ENCODE measurements at regions not wholly inside any gene's neighbourhood (a gene's known extent, or its start where the extent isn't known, plus 50 kb on each side); places are given as distances from the start of the nearest gene placed in this dataset.

GRCh38 chr10:108363576-108363975, 1199.1 kb upstream of the SORCS1 start:
- Histone ChIP-seq H4K5ac (ENCODE audit: low read depth, low read length) (no peak overlapping the region), H2AK5ac (ENCODE audit: low read depth, low read length) (no peak overlapping the region), H3K18ac (ENCODE audit: low read depth, low read length) (no peak overlapping the region), H4K8ac (ENCODE audit: low read depth in 2 of 2, low read length in 2 of 2) (no peak overlapping the region), H3K14ac (replicated peaks; ENCODE audit: low read depth, low read length) (no peak overlapping the region), H3K27me3 (ENCODE audit: control insufficient read depth, insufficient read depth, low read length) (no peaks in the 10 kb centered on the region), H3K9me3 (ENCODE audit: control insufficient read depth, insufficient read depth, low read length) (peaks cover 4% of the 10 kb centered on the region; the same call in 1 of the 2 replicates), H4K20me1 (ENCODE audit: insufficient read depth, low read length) (no peaks in the 10 kb centered on the region), H3K4me3 (ENCODE audit: insufficient read depth, low read depth, low read length) (no peak overlapping the region), H3K23ac (ENCODE audit: low read depth, low read length) (no peak overlapping the region), H2BK15ac (ENCODE audit: low read depth, low read length) (no peak overlapping the region), H2AK9ac (replicated peaks; ENCODE audit: low read depth, low read length, poor library complexity) (no peak overlapping the region), H3K27ac (ENCODE audit: insufficient read depth, low read length) (no peak overlapping the region), H3K9ac (ENCODE audit: low read depth, low read length) (no peak overlapping the region), H2BK120ac (ENCODE audit: low read depth, low read length) (no peak overlapping the region), H2BK20ac (ENCODE audit: low read depth, low read length) (no peak overlapping the region), H4K91ac (ENCODE audit: insufficient read depth, low read depth, low read length) (no peak overlapping the region), H3K56ac (ENCODE audit: extremely low read depth, insufficient read depth, low read length) (no peak overlapping the region), H3K4me1 (ENCODE audit: control insufficient read depth, insufficient read depth, low read length) (no peaks in the 10 kb centered on the region), H3K4me2 (ENCODE audit: low read depth, low read length) (no peak overlapping the region), H2AFZ (replicated peaks; ENCODE audit: low read length, poor library complexity) (no peak overlapping the region), H3K4ac (ENCODE audit: low read depth, low read length) (no peak overlapping the region), H2BK5ac (ENCODE audit: low read depth, low read length, poor library complexity, severe bottlenecking) (no peak overlapping the region), H3K9me1 (ENCODE audit: insufficient read depth, low read length) (no peaks in the 10 kb centered on the region), H3K79me1 (ENCODE audit: low read depth in 1 of 2, low read length in 2 of 2) (no peaks in the 10 kb centered on the region), H3K36me3 (ENCODE audit: control insufficient read depth, insufficient read depth, low read length) (no peaks in the 10 kb centered on the region)
- dilution Hi-C loops (cut with HindIII; ENCODE audit: low sequenced_read_pairs, unreplicated experiment) (no loop called here), intact Hi-C loops (cut with micrococcal nuclease) (no loop called here), in situ Hi-C loops (cut with MboI; ENCODE audit: low sequenced_read_pairs) (no loop called here)
- POLR2A ChIA-PET (ENCODE audit: unreplicated experiment), result no interaction called here
- no peak for DNase-seq
- no CpG with 5 or more reads among the region's 4 CpGs for WGBS, 2 experiments (ENCODE audit: extremely low coverage in 2 of 2, insufficient read length in 1 of 2)
- no peak for ATAC-seq (ENCODE audit: low read depth)
- CTCF ChIA-PET, result no interaction called here
- no TSS peak for BruUV-seq (replicated peaks)
- TF ChIP-seq CEBPB (IDR thresholded peaks at IDR 0.05; ENCODE audit: low read depth, low read length) (no peak), NFE2L2 (IDR thresholded peaks at IDR 0.05; ENCODE audit: low read depth, low read length) (no peak), MAFK (IDR thresholded peaks at IDR 0.05; ENCODE audit: low read depth, low read length) (no peak), USF2 (IDR thresholded peaks at IDR 0.05; ENCODE audit: low read depth, low read length) (no peak), BHLHE40 (IDR thresholded peaks at IDR 0.05; ENCODE audit: low read depth, low read length) (no peak), CTCF (conservative IDR thresholded peaks at IDR 0.05; ENCODE audit: low read depth, low read length) (no peak), RAD21 (IDR thresholded peaks at IDR 0.05; ENCODE audit: low read length) (no peak), POLR2A (IDR thresholded peaks at IDR 0.05; ENCODE audit: low read depth, low read length) (no peak), ELK1 (IDR thresholded peaks at IDR 0.05; ENCODE audit: borderline replicate concordance, low read depth, low read length) (no peak), RCOR1 (IDR thresholded peaks at IDR 0.05; ENCODE audit: insufficient replicate concordance, low read length) (no peak), MXI1 (IDR thresholded peaks at IDR 0.05; ENCODE audit: borderline replicate concordance, low read depth, low read length) (no peak), MAZ (IDR thresholded peaks at IDR 0.05; ENCODE audit: borderline replicate concordance, low read depth, low read length) (no peak), FOS (IDR thresholded peaks at IDR 0.05; ENCODE audit: low read depth, low read length) (no peak), CHD1 (IDR thresholded peaks at IDR 0.05; ENCODE audit: low read depth, low read length) (no peak), RFX5 (IDR thresholded peaks at IDR 0.05; ENCODE audit: low read depth, low read length) (no peak), SMC3 (IDR thresholded peaks at IDR 0.05; ENCODE audit: low read depth, low read length) (no peak)

Measured in IMR-90 (cell line).